ENCODE measurements at regions not wholly inside any gene's neighbourhood (a gene's known extent, or its start where the extent isn't known, plus 50 kb on each side); places are given as distances from the start of the nearest gene placed in this dataset.
"Not testable (repeated sequence)": the region's sequence is repeated elsewhere in the genome, so short reads cannot be mapped to it uniquely, and the experiment has no call there.

- DNase-seq, result no peak
Observed at GRCh38 chr18:66440433-66440832, 163.5 kb downstream of the CDH19 start.

- no peak for DNase-seq
Observed at GRCh38 chr18:66439670-66440069, 164.2 kb downstream of the CDH19 start.

GRCh38 chr18:66438711-66439536 is 165.0 kb downstream of the CDH19 start:
- DNase-seq, result peak; percentile 26

- no peak for DNase-seq
Observed at GRCh38 chr18:66432636-66433035, 171.3 kb downstream of the CDH19 start.

- no peak for DNase-seq
Observed at GRCh38 chr18:66428795-66429194, 175.1 kb downstream of the CDH19 start.

GRCh38 chr18:66419400-66419799 is 184.5 kb downstream of the CDH19 start:
- no peak for DNase-seq

GRCh38 chr18:66410692-66411091 is 193.2 kb downstream of the CDH19 start:
- DNase-seq, result no peak

GRCh38 chr18:66395671-66396218 is 208.1 kb downstream of the CDH19 start:
- no peak for DNase-seq

- DNase-seq, result no peak
Observed at GRCh38 chr18:66393463-66393862, 210.4 kb downstream of the CDH19 start.

GRCh38 chr18:66377291-66377690 is 226.6 kb downstream of the CDH19 start:
- no peak for DNase-seq

- not testable (repeated sequence) for DNase-seq
Observed at GRCh38 chr18:66375391-66375790, 228.5 kb downstream of the CDH19 start.

GRCh38 chr18:66346833-66347588 is 256.9 kb downstream of the CDH19 start:
- peak; percentile 7 for DNase-seq

- DNase-seq, result peak; percentile 55
Observed at GRCh38 chr18:66344227-66344626, 259.7 kb downstream of the CDH19 start.

- DNase-seq, result no peak
Observed at GRCh38 chr18:66342577-66342976, 261.3 kb downstream of the CDH19 start.

GRCh38 chr18:66334534-66334933 is 269.4 kb downstream of the CDH19 start:
- DNase-seq, result no peak

- no peak for DNase-seq
Observed at GRCh38 chr18:66329716-66330115, 274.2 kb downstream of the CDH19 start.

- DNase-seq, result no peak
Observed at GRCh38 chr18:66328296-66328878, 275.5 kb downstream of the CDH19 start.

- DNase-seq, result no peak
Observed at GRCh38 chr18:66325251-66325650, 278.6 kb downstream of the CDH19 start.

- DNase-seq, result no peak
Observed at GRCh38 chr18:66324616-66325015, 279.3 kb downstream of the CDH19 start.

GRCh38 chr18:66317243-66318090 is 286.4 kb downstream of the CDH19 start:
- no peak for DNase-seq

- peak; percentile 36 for DNase-seq
Observed at GRCh38 chr18:66316701-66317100, 287.2 kb downstream of the CDH19 start.

- DNase-seq, result no peak
Observed at GRCh38 chr18:66300141-66300540, 303.7 kb downstream of the CDH19 start.

- no peak for DNase-seq
Observed at GRCh38 chr18:66280470-66280869, 323.4 kb downstream of the CDH19 start.
